Stimulated activated CD4-positive, alpha-beta T cell treated with anti-CD3 and anti-CD28 coated beads, TNF-alpha, amount 100 ng/mL, for 4 hours (primary cell): ENCODE measurements at regions not wholly inside any gene's neighbourhood (a gene's known extent, or its start where the extent isn't known, plus 50 kb on each side); places are given as distances from the start of the nearest gene placed in this dataset.

Experiments
- DNase-seq, 3 experiments: peaks; one replicate each; pipeline ENCODE4 v3.0.0-alpha.2; 2020; ENCODE audit warnings: low read depth in 3 of 3

- no peak for DNase-seq
Measured at GRCh38 chr15:70556151-70556741, 207.1 kb downstream of the UACA start.

GRCh38 chr15:70555713-70556112 lies 207.6 kb downstream of the UACA start:
- no peak for DNase-seq

GRCh38 chr15:70547846-70548487 lies 215.4 kb downstream of the UACA start:
- DNase-seq, result no peak

GRCh38 chr15:70545526-70545925 lies 217.8 kb downstream of the UACA start:
- DNase-seq, result no peak

GRCh38 chr15:70541511-70541910 lies 221.8 kb downstream of the UACA start:
- DNase-seq, result no peak

GRCh38 chr15:70539912-70540530 lies 223.3 kb downstream of the UACA start:
- DNase-seq, result no peak

GRCh38 chr15:70539409-70539808 lies 223.9 kb downstream of the UACA start:
- DNase-seq, result no peak

GRCh38 chr15:70538278-70538677 lies 225.1 kb downstream of the UACA start:
- no peak for DNase-seq

GRCh38 chr15:70535955-70536338 lies 227.4 kb downstream of the UACA start:
- DNase-seq, result no peak

- no peak for DNase-seq
Measured at GRCh38 chr15:70535071-70535954, 228.0 kb downstream of the UACA start.

- DNase-seq, result no peak
Measured at GRCh38 chr15:70533931-70534742, 229.2 kb downstream of the UACA start.

- DNase-seq, result no peak
Measured at GRCh38 chr15:70532531-70533186, 230.7 kb downstream of the UACA start.

GRCh38 chr15:70531576-70531975 lies 231.8 kb downstream of the UACA start:
- DNase-seq, result no peak

GRCh38 chr15:70530906-70531305 lies 232.5 kb downstream of the UACA start:
- DNase-seq, result no peak

- DNase-seq, result no peak
Measured at GRCh38 chr15:70530503-70530902, 232.9 kb downstream of the UACA start.

GRCh38 chr15:70530017-70530499 lies 233.3 kb downstream of the UACA start:
- no peak for DNase-seq

GRCh38 chr15:70528816-70529215 lies 234.5 kb downstream of the UACA start:
- DNase-seq, result no peak

GRCh38 chr15:70528270-70528706 lies 235.1 kb downstream of the UACA start:
- peak in 1 of 3 experiments; percentile 29 for DNase-seq

- no peak for DNase-seq
Measured at GRCh38 chr15:70526974-70527325, 236.4 kb downstream of the UACA start.

GRCh38 chr15:70526221-70526973 lies 237.0 kb downstream of the UACA start:
- no peak for DNase-seq
